ENCODE measurements at regions not wholly inside any gene's neighbourhood (a gene's known extent, or its start where the extent isn't known, plus 50 kb on each side); places are given as distances from the start of the nearest gene placed in this dataset.

GRCh38 chr7:27361522-27361921, 118.9 kb downstream of the EVX1 start:
- no peak for TF ChIP-seq WIZ (CRISPR knock-in tag; IDR thresholded peaks at IDR 0.05)
- no peak for TF ChIP-seq KLF13 (CRISPR knock-in tag; IDR thresholded peaks at IDR 0.05)
- TF ChIP-seq BRCA1 (CRISPR knock-in tag; IDR thresholded peaks at IDR 0.05): no peak
